HG03558 (cell line): ENCODE measurements at regions not wholly inside any gene's neighbourhood (a gene's known extent, or its start where the extent isn't known, plus 50 kb on each side); places are given as distances from the start of the nearest gene placed in this dataset.
"Not testable (repeated sequence)": the region's sequence is repeated elsewhere in the genome, so short reads cannot be mapped to it uniquely, and the experiment has no call there.

ENCODE experiments used
- ATAC-seq: cut with Tn5 transposase; IDR thresholded peaks from one replicate; pipeline ENCODE4 v1.9.1; 2021; ENCODE audit warnings: moderate number of reproducible peaks; ENCODE audit not compliant: unreplicated experiment; ENCODE audit errors: extremely low read depth

- ATAC-seq = no peak
Observed at GRCh38 chr9:115883467-115884329, 269.9 kb upstream of the PAPPA start.

GRCh38 chr9:115884846-115885245 lies 268.7 kb upstream of the PAPPA start:
- ATAC-seq = no peak

- ATAC-seq = no peak
Observed at GRCh38 chr9:115888131-115888530, 265.5 kb upstream of the PAPPA start.

GRCh38 chr9:115891929-115892328 lies 261.7 kb upstream of the PAPPA start:
- ATAC-seq = no peak

- not testable (repeated sequence) for ATAC-seq
Observed at GRCh38 chr9:115898478-115898877, 255.1 kb upstream of the PAPPA start.

- ATAC-seq = no peak
Observed at GRCh38 chr9:115900698-115901097, 252.9 kb upstream of the PAPPA start.

GRCh38 chr9:115910959-115911358 lies 242.6 kb upstream of the PAPPA start:
- ATAC-seq = no peak

GRCh38 chr9:115912086-115912485 lies 241.5 kb upstream of the PAPPA start:
- ATAC-seq = no peak

- ATAC-seq = no peak
Observed at GRCh38 chr9:115913696-115914095, 239.9 kb upstream of the PAPPA start.

GRCh38 chr9:115914291-115914690 lies 239.3 kb upstream of the PAPPA start:
- no peak for ATAC-seq

GRCh38 chr9:115921301-115921700 lies 232.3 kb upstream of the PAPPA start:
- ATAC-seq = no peak

GRCh38 chr9:115922444-115922843 lies 231.1 kb upstream of the PAPPA start:
- ATAC-seq = no peak

- no peak for ATAC-seq
Observed at GRCh38 chr9:115923410-115923809, 230.2 kb upstream of the PAPPA start.

GRCh38 chr9:115923903-115924668 lies 229.5 kb upstream of the PAPPA start:
- ATAC-seq = no peak

- ATAC-seq = no peak
Observed at GRCh38 chr9:115924669-115924987, 229.0 kb upstream of the PAPPA start.

GRCh38 chr9:115925424-115925823 lies 228.2 kb upstream of the PAPPA start:
- ATAC-seq = no peak

GRCh38 chr9:115930472-115930871 lies 223.1 kb upstream of the PAPPA start:
- ATAC-seq = no peak

GRCh38 chr9:115938479-115938878 lies 215.1 kb upstream of the PAPPA start:
- no peak for ATAC-seq

GRCh38 chr9:115939065-115939765 lies 214.4 kb upstream of the PAPPA start:
- ATAC-seq = no peak

GRCh38 chr9:115941561-115942315 lies 211.9 kb upstream of the PAPPA start:
- ATAC-seq = no peak
